ENCODE measurements at regions not wholly inside any gene's neighbourhood (a gene's known extent, or its start where the extent isn't known, plus 50 kb on each side); places are given as distances from the start of the nearest gene placed in this dataset.

DNA sequence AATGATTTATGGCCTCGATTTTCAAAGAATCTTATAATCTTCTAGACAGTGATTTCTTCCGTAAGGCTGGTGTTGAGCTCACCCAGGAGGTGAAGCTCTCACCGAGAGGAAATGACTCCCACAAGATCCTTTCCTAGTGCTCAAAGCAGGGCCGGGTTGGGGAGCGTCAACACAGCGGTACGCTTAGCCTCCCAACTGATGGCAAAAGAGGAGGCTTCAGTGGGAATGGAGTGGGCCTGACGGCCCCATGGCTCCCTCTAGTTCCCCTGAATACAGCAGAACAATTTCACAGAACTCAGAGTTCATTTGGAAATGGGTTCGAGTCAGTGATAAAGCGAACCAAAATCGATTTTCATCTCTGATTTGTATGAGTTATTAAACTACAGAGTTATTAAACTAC, 449.5 kb downstream of the KLF12 start:
- intact Hi-C loops (cut with micrococcal nuclease; ENCODE audit: unreplicated experiment), result no loop called here
- no peak for DNase-seq
- no peaks in the 10 kb centered on the region for H3K9me3 ChIP-seq
- Mint-ChIP-seq H3K4me3 (ENCODE audit: unreplicated experiment) (no peak overlapping the region), H3K27me3 (ENCODE audit: insufficient read depth, unreplicated experiment) (no peaks in the 10 kb centered on the region), H3K4me1 (ENCODE audit: low read depth, unreplicated experiment) (no peaks in the 10 kb centered on the region), H3K9me3 (ENCODE audit: unreplicated experiment) (no peaks in the 10 kb centered on the region), H3K27ac (ENCODE audit: unreplicated experiment) (no peak overlapping the region), H3K36me3 (ENCODE audit: insufficient read depth, unreplicated experiment) (no peaks in the 10 kb centered on the region)
- H3K27me3 ChIP-seq (replicated peaks; ENCODE audit: control insufficient read depth, insufficient read depth, low read length), result no peaks in the 10 kb centered on the region
- no peaks in the 10 kb centered on the region for H3K36me3 ChIP-seq (ENCODE audit: control insufficient read depth, insufficient read depth, low read length)
- BruUV-seq (replicated peaks), result no TSS peak
- ChIA-PET CTCF (no interaction called here), POLR2A (interaction anchor here (0.7 kb wide), 1 partner anchor 647 kb away, joined by 3 read pairs; no protein-coding TSS in a partner anchor)
- no peak overlapping the region for H3K4me3 ChIP-seq (ENCODE audit: low read depth, low read length)
- TF ChIP-seq CTCF (IDR thresholded peaks at IDR 0.05; ENCODE audit: insufficient read depth in 1 of 2, low read depth in 1 of 2, low read length in 1 of 2, severe bottlenecking in 1 of 2, unreplicated experiment in 1 of 2), result no peak
- H3K4me1 ChIP-seq, result no peaks in the 10 kb centered on the region

DNA sequence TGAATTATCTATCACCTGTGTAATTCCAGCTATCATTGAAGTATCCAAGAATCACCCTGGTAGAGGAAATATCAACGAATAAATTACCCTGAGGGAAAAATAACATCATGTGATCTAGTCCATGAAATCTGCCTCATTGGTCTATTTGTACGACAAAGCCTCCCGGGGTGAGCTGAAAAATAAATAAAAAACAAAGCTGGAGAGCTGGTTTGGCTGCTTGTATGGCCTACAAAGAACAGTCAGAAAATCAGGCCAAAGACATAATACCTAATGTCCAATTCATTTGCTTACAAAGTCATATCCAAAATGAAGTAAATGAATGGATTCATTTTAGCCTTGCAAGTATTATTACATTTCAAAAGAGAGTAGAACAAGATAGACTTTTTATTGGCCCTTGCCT, 449.9 kb downstream of the KLF12 start:
- ChIA-PET POLR2A (interaction anchor here (0.7 kb wide), 1 partner anchor 647 kb away, joined by 3 read pairs; no protein-coding TSS in a partner anchor), CTCF (no interaction called here)
- Histone ChIP-seq H3K27me3 (replicated peaks; ENCODE audit: control insufficient read depth, insufficient read depth, low read length) (no peaks in the 10 kb centered on the region), H3K9me3 (no peaks in the 10 kb centered on the region), H3K4me1 (no peaks in the 10 kb centered on the region), H3K36me3 (ENCODE audit: control insufficient read depth, insufficient read depth, low read length) (no peaks in the 10 kb centered on the region), H3K4me3 (ENCODE audit: low read depth, low read length) (no peak overlapping the region)
- intact Hi-C loops (cut with micrococcal nuclease; ENCODE audit: unreplicated experiment), result no loop called here
- no peaks in the 10 kb centered on the region for H3K36me3 Mint-ChIP-seq (ENCODE audit: insufficient read depth, unreplicated experiment)
- no peaks in the 10 kb centered on the region for H3K4me1 Mint-ChIP-seq (ENCODE audit: low read depth, unreplicated experiment)
- no peak overlapping the region for H3K4me3 Mint-ChIP-seq (ENCODE audit: unreplicated experiment)
- H3K27me3 Mint-ChIP-seq (ENCODE audit: insufficient read depth, unreplicated experiment), result no peaks in the 10 kb centered on the region
- BruUV-seq (replicated peaks), result no TSS peak
- no peak for TF ChIP-seq CTCF (IDR thresholded peaks at IDR 0.05; ENCODE audit: insufficient read depth in 1 of 2, low read depth in 1 of 2, low read length in 1 of 2, severe bottlenecking in 1 of 2, unreplicated experiment in 1 of 2)
- no peak overlapping the region for H3K27ac Mint-ChIP-seq (ENCODE audit: unreplicated experiment)
- no peaks in the 10 kb centered on the region for H3K9me3 Mint-ChIP-seq (ENCODE audit: unreplicated experiment)
- no peak for DNase-seq

DNA sequence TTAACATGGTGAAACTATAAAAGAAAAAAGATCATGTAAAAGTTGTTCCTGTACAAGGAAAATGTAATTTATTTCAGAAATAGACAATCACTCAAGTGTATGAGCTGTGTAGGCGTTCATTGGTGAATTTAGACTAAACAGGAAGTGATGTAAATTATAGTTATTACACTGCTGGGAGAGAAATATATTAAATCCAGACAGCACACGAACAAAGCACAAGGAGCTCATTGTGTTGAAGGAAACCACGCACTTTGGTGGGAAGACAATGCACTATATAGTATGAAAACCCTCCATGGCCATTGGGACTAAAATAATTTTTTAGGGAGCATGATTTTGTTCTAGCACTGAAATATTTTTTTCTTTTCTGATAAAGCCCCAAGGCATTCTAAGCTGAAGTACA, 450.5 kb downstream of the KLF12 start:
- POLR2A ChIA-PET, result no interaction called here

More for the DNA sequence above, 450.5 kb downstream of the KLF12 start:
- Mint-ChIP-seq H3K9me3 (ENCODE audit: unreplicated experiment) (no peaks in the 10 kb centered on the region), H3K27ac (ENCODE audit: unreplicated experiment) (no peak overlapping the region), H3K36me3 (ENCODE audit: insufficient read depth, unreplicated experiment) (no peaks in the 10 kb centered on the region), H3K4me1 (ENCODE audit: low read depth, unreplicated experiment) (no peaks in the 10 kb centered on the region), H3K4me3 (ENCODE audit: unreplicated experiment) (no peak overlapping the region), H3K27me3 (ENCODE audit: insufficient read depth, unreplicated experiment) (no peaks in the 10 kb centered on the region)
- CTCF ChIA-PET, result no interaction called here
- no TSS peak for BruUV-seq (replicated peaks)
- no peak for TF ChIP-seq CTCF (IDR thresholded peaks at IDR 0.05; ENCODE audit: insufficient read depth in 1 of 2, low read depth in 1 of 2, low read length in 1 of 2, severe bottlenecking in 1 of 2, unreplicated experiment in 1 of 2)
- Histone ChIP-seq H3K4me3 (ENCODE audit: low read depth, low read length) (no peak overlapping the region), H3K36me3 (ENCODE audit: control insufficient read depth, insufficient read depth, low read length) (no peaks in the 10 kb centered on the region), H3K4me1 (no peaks in the 10 kb centered on the region), H3K9me3 (no peaks in the 10 kb centered on the region), H3K27me3 (replicated peaks; ENCODE audit: control insufficient read depth, insufficient read depth, low read length) (no peaks in the 10 kb centered on the region)
- intact Hi-C loops (cut with micrococcal nuclease; ENCODE audit: unreplicated experiment), result no loop called here
- DNase-seq, result no peak

All from Caco-2 (cell line).